T-cell (primary cell): ENCODE measurements at regions not wholly inside any gene's neighbourhood (a gene's known extent, or its start where the extent isn't known, plus 50 kb on each side); places are given as distances from the start of the nearest gene placed in this dataset.
"Not testable (repeated sequence)": the region's sequence is repeated elsewhere in the genome, so short reads cannot be mapped to it uniquely, and the experiment has no call there.

ENCODE experiments used
- ATAC-seq, 4 experiments: fragments of 200-7000 bp in 3 of 4; fragments of 150-1000 bp in 1 of 4; cut with Tn5 transposase; replicated peaks in 1 of 4; 1 replicate in 3 of 4; 2 replicates in 1 of 4; pipeline ENCODE4 v1.10.0; 2021; ENCODE audit warnings: moderate library complexity in 3 of 4, mild to moderate bottlenecking in 2 of 4, moderate number of reproducible peaks in 1 of 4
- CTCF ChIA-PET, 2 donors: fragments of 300-600 bp; sonication (Branson Sonifier 250); formaldehyde crosslinking; loops; one replicate each; lab custom pipeline; 2022; ENCODE audit warnings: antibody characterized with exemption in 2 of 2; lab: Charles Lee
- POLR2A ChIA-PET, 2 donors: fragments of 300-600 bp; sonication (Branson Sonifier 250); formaldehyde crosslinking; loops; one replicate each; lab custom pipeline; 2022; ENCODE audit warnings: antibody characterized with exemption in 2 of 2; lab: Charles Lee
- DNase-seq, 35 experiments: peaks; one replicate each; pipeline versions ENCODE4 v3.0.0 to v3.0.0-alpha.2; 2013 to 2023
- H3K27ac ChIP-seq: one replicate; pipeline ENCODE4 v1.5.1; 2013; ENCODE audit warnings: low read length
- H3K27me3 ChIP-seq, 2 experiments: replicated peaks in 1 of 2; 1 replicate in 1 of 2; 2 replicates in 1 of 2; pipeline versions ENCODE4 v1.6.1 to v1.7.0; 2013; ENCODE audit warnings: low read length in 1 of 2, mixed read lengths in 1 of 2; ENCODE audit not compliant: control insufficient read depth in 2 of 2, insufficient read depth in 2 of 2; ENCODE audit errors: extremely low read depth in 1 of 2
- H3K36me3 ChIP-seq, 2 donors: 1 replicate in 1 of 2; 2 replicates in 1 of 2; pipeline versions ENCODE4 v1.6.1 to v1.7.0; 2013; ENCODE audit warnings: low read length in 1 of 2; ENCODE audit not compliant: control insufficient read depth in 2 of 2, insufficient read depth in 1 of 2; ENCODE audit errors: extremely low read depth in 1 of 2
- H3K4me1 ChIP-seq, 2 experiments: 1 replicate in 1 of 2; 2 replicates in 1 of 2; pipeline versions ENCODE4 v1.6.1 to v1.7.0; 2013; ENCODE audit warnings: low read length in 2 of 2, mixed read lengths in 1 of 2; ENCODE audit not compliant: insufficient read depth in 2 of 2, control insufficient read depth in 1 of 2; ENCODE audit errors: extremely low read depth in 1 of 2
- H3K4me3 ChIP-seq, 2 donors: 1 replicate in 1 of 2; 2 replicates in 1 of 2; pipeline versions ENCODE4 v1.5.1 to v1.7.0; 2013; ENCODE audit warnings: mild to moderate bottlenecking in 2 of 2, low read length in 1 of 2, moderate library complexity in 1 of 2; ENCODE audit not compliant: control insufficient read depth in 1 of 2; ENCODE audit errors: extremely low read depth in 1 of 2
- H3K9me3 ChIP-seq: 2 replicates; pipeline ENCODE4 v1.7.0; 2013
- H3K27ac Mint-ChIP-seq, 2 donors: one replicate each; pipeline ENCODE4 v1.8.0; 2020 to 2021; ENCODE audit warnings: mild to moderate bottlenecking in 2 of 2, mixed read lengths in 2 of 2
- H3K27me3 Mint-ChIP-seq, 2 donors: one replicate each; pipeline ENCODE4 v1.8.0; 2021 to 2022; ENCODE audit warnings: mixed read lengths in 2 of 2
- H3K36me3 Mint-ChIP-seq: one replicate; pipeline ENCODE4 v1.8.0; 2021; ENCODE audit warnings: mixed read lengths
- H3K4me1 Mint-ChIP-seq, 3 donors: one replicate each; pipeline ENCODE4 v1.8.0; 2020 to 2022; ENCODE audit warnings: mixed read lengths in 3 of 3, mild to moderate bottlenecking in 1 of 3
- H3K4me3 Mint-ChIP-seq, 3 donors: one replicate each; pipeline ENCODE4 v1.8.0; 2020 to 2022; ENCODE audit warnings: mild to moderate bottlenecking in 3 of 3, mixed read lengths in 3 of 3, moderate library complexity in 3 of 3
- H3K9me3 Mint-ChIP-seq, 3 donors: one replicate each; pipeline ENCODE4 v1.8.0; 2020 to 2022; ENCODE audit warnings: mixed read lengths in 3 of 3
- WGBS: methylation state at CpG from one replicate; pipeline ENCODE4 v1.1.5; 2013; ENCODE audit warnings: missing lambda C conversion rate; ENCODE audit not compliant: insufficient coverage; 5-methylcytosine and 5-hydroxymethylcytosine counted together

DNA sequence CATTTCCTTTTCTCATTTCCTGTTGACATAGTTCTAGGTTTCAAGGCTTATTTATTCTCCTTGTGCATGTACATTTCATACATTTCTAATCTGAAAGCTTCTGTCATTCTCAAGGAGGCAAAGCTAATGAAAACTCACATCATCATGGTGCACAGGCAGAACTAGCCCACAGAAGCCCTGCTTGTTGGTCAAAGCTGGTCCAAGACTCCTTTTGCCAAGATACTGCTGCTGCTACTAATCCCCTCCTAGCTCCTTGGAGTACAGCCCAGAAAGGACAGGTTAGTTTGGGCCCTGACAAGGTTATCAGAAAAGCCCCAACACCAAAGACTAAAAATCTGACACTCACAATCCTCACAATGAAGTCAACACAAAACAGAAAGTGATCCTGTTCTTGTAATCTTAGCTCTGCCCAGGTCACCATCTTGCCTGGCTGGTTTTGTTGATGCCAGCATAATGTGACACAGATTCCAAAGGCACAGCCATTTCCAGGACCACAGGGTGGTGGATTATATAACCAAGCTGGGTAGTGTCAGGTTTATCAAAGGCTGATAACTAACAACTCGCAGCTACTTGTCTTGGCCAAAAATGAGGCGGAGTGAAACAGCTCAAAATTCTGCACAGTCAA, 417.4 kb downstream of the NDFIP2 start:
- Histone ChIP-seq H3K36me3 (no peaks in the 10 kb centered on the region), H3K4me3 (no peak overlapping the region)
- POLR2A ChIA-PET = no interaction called here

DNA sequence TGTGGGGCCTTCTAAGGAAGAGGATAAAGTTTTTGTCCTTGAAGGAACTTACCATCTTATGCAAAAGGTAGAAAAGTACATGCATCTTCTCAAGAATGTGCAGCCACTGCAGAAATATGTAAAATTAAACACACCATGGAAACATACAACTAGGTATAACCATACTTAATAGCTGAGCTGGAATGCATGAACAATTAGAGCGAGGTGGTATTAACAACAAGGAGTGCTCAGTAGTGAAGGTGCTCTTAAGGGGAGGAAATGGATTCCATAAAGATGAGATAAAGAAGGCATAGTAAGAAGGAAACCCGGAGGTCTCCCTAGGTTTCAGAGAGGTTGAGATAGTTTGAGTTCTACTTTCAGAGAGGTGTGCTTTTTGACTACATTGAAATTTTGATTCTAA, 415.9 kb downstream of the NDFIP2 start:
- Histone ChIP-seq H3K9me3 (no peaks in the 10 kb centered on the region), H3K4me1 (no peaks in the 10 kb centered on the region), H3K27ac (no peak overlapping the region), H3K27me3 (no peaks in the 10 kb centered on the region), H3K36me3 (no peaks in the 10 kb centered on the region), H3K4me3 (no peak overlapping the region)
- Mint-ChIP-seq H3K27ac (no peak overlapping the region), H3K4me1 (no peaks in the 10 kb centered on the region), H3K4me3 (no peak overlapping the region), H3K36me3 (no peaks in the 10 kb centered on the region), H3K9me3 (peaks cover 0 to 4% (median 0%) of the 10 kb centered on the region in 3 donors), H3K27me3 (no peaks in the 10 kb centered on the region)
- DNase-seq = no peak
- ATAC-seq = no peak
- CTCF ChIA-PET = no interaction called here
- POLR2A ChIA-PET = no interaction called here
- WGBS = no CpG with 5 or more reads among the region's 2 CpGs

More for the DNA sequence above, 417.4 kb downstream of the NDFIP2 start:
- Histone ChIP-seq H3K27ac (no peak overlapping the region), H3K27me3 (no peaks in the 10 kb centered on the region), H3K9me3 (no peaks in the 10 kb centered on the region), H3K4me1 (no peaks in the 10 kb centered on the region)
- WGBS = no CpG with 5 or more reads among the region's 2 CpGs
- Mint-ChIP-seq H3K36me3 (no peaks in the 10 kb centered on the region), H3K27ac (no peak overlapping the region), H3K4me1 (no peaks in the 10 kb centered on the region), H3K9me3 (no peaks in the 10 kb centered on the region), H3K4me3 (no peak overlapping the region), H3K27me3 (no peaks in the 10 kb centered on the region)
- DNase-seq (no peak), ATAC-seq (no peak)
- CTCF ChIA-PET = no interaction called here

DNA sequence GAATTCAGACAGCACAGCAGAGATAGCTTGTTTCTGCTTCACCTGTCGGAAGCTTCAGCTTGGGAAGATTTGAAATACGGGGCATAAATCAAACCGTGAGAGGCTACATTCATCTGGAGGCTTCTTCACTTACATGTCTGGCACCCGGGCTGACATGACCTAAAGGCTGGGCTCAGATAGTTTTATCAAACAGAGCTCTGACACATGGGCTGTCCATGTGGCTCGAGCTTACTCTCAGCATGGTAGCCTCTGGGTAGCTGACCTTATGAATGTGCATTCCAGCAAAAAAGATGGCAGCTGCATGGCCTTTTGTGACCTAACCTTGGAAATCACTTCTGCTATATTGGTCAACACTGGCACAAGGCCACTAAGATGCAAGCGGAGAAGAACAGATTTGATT, 414.5 kb downstream of the NDFIP2 start:
- H3K27ac Mint-ChIP-seq = no peak overlapping the region
- Histone ChIP-seq H3K9me3 (no peaks in the 10 kb centered on the region), H3K36me3 (no peaks in the 10 kb centered on the region), H3K27me3 (no peaks in the 10 kb centered on the region), H3K4me1 (no peaks in the 10 kb centered on the region), H3K4me3 (no peak overlapping the region), H3K27ac (no peak overlapping the region)
- ATAC-seq (no peak), DNase-seq (no peak)
- ChIA-PET CTCF (no interaction called here), POLR2A (no interaction called here)
- H3K4me1 Mint-ChIP-seq = no peaks in the 10 kb centered on the region
- H3K36me3 Mint-ChIP-seq = no peaks in the 10 kb centered on the region
- H3K27me3 Mint-ChIP-seq = no peaks in the 10 kb centered on the region
- H3K4me3 Mint-ChIP-seq = no peak overlapping the region
- WGBS = 76% methylated on average over 5 of the region's 6 CpGs
- H3K9me3 Mint-ChIP-seq = peaks cover 0 to 7% (median 4%) of the 10 kb centered on the region in 3 donors

DNA sequence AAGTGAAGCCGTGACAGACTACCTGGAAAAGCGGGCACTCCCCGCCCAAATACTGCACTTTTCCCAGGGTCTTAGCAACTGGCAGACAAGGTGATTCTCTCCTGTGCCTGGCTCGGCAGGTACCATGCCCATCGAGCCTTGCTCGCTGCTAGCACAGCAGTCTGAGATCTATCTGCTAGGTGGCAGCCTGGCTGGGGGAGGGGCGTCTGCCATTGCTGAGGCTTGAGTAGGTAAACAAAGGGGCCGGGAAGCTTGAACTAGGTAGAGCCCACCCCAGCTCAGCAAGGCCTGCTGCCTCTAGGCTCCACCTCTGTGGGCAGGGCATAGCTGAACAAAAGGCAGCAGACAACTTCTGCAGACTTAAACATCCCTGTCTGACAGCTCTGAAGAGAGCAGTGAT, 406.3 kb downstream of the NDFIP2 start:
- ATAC-seq, H3K4me3 Mint-ChIP-seq, POLR2A ChIA-PET, H3K4me3 ChIP-seq, H3K27me3 ChIP-seq, H3K4me1 Mint-ChIP-seq, H3K9me3 ChIP-seq, DNase-seq, CTCF ChIA-PET, H3K36me3 Mint-ChIP-seq, H3K27ac Mint-ChIP-seq, H3K4me1 ChIP-seq, H3K27ac ChIP-seq, H3K27me3 Mint-ChIP-seq, H3K36me3 ChIP-seq: not testable (repeated sequence)
- 79% methylated on average over 6 of the region's 8 CpGs for WGBS
- peaks cover 0 to 11% (median 10%) of the 10 kb centered on the region in 3 donors for H3K9me3 Mint-ChIP-seq

DNA sequence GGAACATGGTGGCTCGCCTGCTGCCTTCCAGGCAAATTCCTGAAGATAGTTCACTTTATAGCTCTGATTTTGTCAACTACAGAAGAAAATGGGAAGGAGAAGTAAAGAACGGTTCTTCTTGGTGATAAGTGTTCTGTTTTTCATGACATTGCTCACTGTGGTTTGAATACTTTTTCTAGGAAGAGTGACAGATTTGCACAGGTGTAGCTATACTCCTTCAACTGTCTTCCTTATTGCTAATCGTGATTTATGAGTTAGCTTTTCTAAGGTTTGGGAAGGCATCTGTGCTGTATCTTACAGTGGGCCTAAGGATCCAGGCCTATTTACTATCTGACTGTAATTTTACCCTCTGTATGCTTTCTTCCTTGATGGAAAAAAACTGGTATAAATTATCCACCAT, 405.6 kb downstream of the NDFIP2 start:
- peaks cover 0 to 2% of the 10 kb centered on the region in 2 experiments for H3K27me3 ChIP-seq
- H3K27ac ChIP-seq = no peak overlapping the region
- Mint-ChIP-seq H3K4me1 (no peaks in the 10 kb centered on the region), H3K27me3 (peaks cover 0 to 6% of the 10 kb centered on the region in 2 donors), H3K36me3 (no peaks in the 10 kb centered on the region), H3K9me3 (peaks cover 0 to 10% (median 8%) of the 10 kb centered on the region in 3 donors), H3K4me3 (no peak overlapping the region), H3K27ac (no peak overlapping the region)
- no peak for DNase-seq
- no peak overlapping the region for H3K4me3 ChIP-seq
- POLR2A ChIA-PET = no interaction called here
- no CpG with 5 or more reads among the region's 3 CpGs for WGBS
- no peaks in the 10 kb centered on the region for H3K9me3 ChIP-seq
- H3K4me1 ChIP-seq = no peaks in the 10 kb centered on the region
- no peaks in the 10 kb centered on the region for H3K36me3 ChIP-seq
- CTCF ChIA-PET = no interaction called here
- ATAC-seq = no peak

DNA sequence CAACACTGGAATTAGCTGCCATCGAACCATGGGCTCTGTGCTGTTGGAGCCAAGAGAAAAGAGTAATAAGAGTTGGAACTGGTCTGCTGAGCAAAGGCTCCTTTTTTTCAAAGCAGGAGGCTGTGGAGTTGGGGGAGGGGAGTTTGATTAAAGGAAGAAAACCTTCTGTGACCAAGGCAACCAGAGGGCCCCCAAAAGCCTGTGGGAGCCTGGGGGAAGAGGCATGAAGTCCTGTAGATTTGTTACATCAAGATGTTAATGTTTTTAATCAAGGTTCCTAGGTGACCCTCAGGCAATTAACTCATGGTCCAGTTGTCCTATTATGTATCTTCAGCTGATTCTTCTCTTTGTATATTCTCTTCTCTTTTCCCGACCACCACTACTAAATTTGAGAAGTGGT, 403.9 kb downstream of the NDFIP2 start:
- no peaks in the 10 kb centered on the region for H3K9me3 ChIP-seq
- no peak overlapping the region for H3K27ac ChIP-seq
- POLR2A ChIA-PET = no interaction called here
- H3K27me3 Mint-ChIP-seq = peaks cover 0 to 6% of the 10 kb centered on the region in 2 donors
- 67% methylated on average over 1 of the region's 2 CpGs for WGBS
- no peak overlapping the region for H3K4me3 ChIP-seq
- DNase-seq = no peak
- no peaks in the 10 kb centered on the region for H3K36me3 ChIP-seq
- H3K4me1 Mint-ChIP-seq = no peaks in the 10 kb centered on the region
- no peak overlapping the region for H3K4me3 Mint-ChIP-seq
- CTCF ChIA-PET = no interaction called here
- H3K9me3 Mint-ChIP-seq = peaks cover 0 to 7% (median 4%) of the 10 kb centered on the region in 3 donors
- ATAC-seq = no peak
- peaks cover 0 to 2% of the 10 kb centered on the region in 2 experiments for H3K27me3 ChIP-seq
- no peaks in the 10 kb centered on the region for H3K36me3 Mint-ChIP-seq
- no peak overlapping the region for H3K27ac Mint-ChIP-seq
- H3K4me1 ChIP-seq = no peaks in the 10 kb centered on the region

DNA sequence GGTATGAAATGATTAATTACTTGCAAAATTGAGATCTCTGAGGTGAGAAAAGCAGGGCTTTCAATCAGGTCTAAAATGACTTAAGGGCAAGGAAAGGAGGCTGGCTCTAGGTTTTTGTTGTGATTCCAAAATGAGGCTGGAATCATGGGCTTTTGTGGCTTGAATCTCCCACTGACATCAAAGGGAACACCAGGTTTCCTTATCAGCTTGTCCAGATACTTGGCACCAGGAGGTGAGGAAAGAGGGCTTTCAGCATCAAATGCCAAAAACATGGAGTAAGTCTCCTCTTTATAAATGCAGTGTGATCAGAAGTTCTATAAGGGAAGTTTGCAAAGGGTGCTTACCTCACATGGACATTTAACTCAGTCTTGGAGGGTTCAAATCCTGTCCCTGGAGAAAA, 402.3 kb downstream of the NDFIP2 start:
- Mint-ChIP-seq H3K4me1 (no peaks in the 10 kb centered on the region), H3K36me3 (no peaks in the 10 kb centered on the region), H3K4me3 (no peak overlapping the region), H3K27ac (no peak overlapping the region), H3K9me3 (no peaks in the 10 kb centered on the region), H3K27me3 (peaks cover 0 to 6% of the 10 kb centered on the region in 2 donors)
- Histone ChIP-seq H3K9me3 (no peaks in the 10 kb centered on the region), H3K27me3 (peaks cover 0 to 2% of the 10 kb centered on the region in 2 experiments), H3K36me3 (no peaks in the 10 kb centered on the region), H3K4me3 (no peak overlapping the region), H3K27ac (no peak overlapping the region), H3K4me1 (no peaks in the 10 kb centered on the region)
- no peak for ATAC-seq
- ChIA-PET CTCF (no interaction called here), POLR2A (no interaction called here)
- no peak for DNase-seq
